PC-3 (cell line): ENCODE measurements at regions not wholly inside any gene's neighbourhood (a gene's known extent, or its start where the extent isn't known, plus 50 kb on each side); places are given as distances from the start of the nearest gene placed in this dataset.
"Not testable (repeated sequence)": the region's sequence is repeated elsewhere in the genome, so short reads cannot be mapped to it uniquely, and the experiment has no call there.

Experiments
- ATAC-seq: fragments of 200-7000 bp; cut with Tn5 transposase; 2 replicates; pipeline ENCODE4 v1.9.1; 2020; ENCODE audit warnings: mild to moderate bottlenecking, moderate library complexity
- BruUV-seq: library from RNA; stranded (reverse); fragments of 400-500 nt; replicated peaks from 2 replicates; lab custom pipeline; 2021; lab: Mats Ljungman, UMichigan
- CTCF ChIA-PET: fragments of 300-600 bp; sonication (Branson Sonifier 250); formaldehyde crosslinking; loops from one replicate; lab custom pipeline; 2022; ENCODE audit warnings: antibody characterized with exemption; lab: Charles Lee
- POLR2A ChIA-PET: fragments of 300-600 bp; sonication (Branson Sonifier 250); formaldehyde crosslinking; loops from one replicate; lab custom pipeline; 2022; ENCODE audit warnings: antibody characterized with exemption; ENCODE audit not compliant: unreplicated experiment; lab: Charles Lee
- DNase-seq: peaks from one replicate; pipeline ENCODE4 v3.0.0-alpha.2; 2015
- H2AFZ ChIP-seq: fragments of 300-600 bp; sonication (generic); 2 replicates; pipeline ENCODE4 v1.6.0; 2016; ENCODE audit warnings: antibody characterized with exemption, low read length
- H3F3A ChIP-seq: fragments of 300-600 bp; sonication (generic); one replicate; pipeline ENCODE4 v1.6.0; 2017; ENCODE audit warnings: antibody characterized with exemption, low read length, control low read depth, mild to moderate bottlenecking; ENCODE audit not compliant: unreplicated experiment
- H3K27ac ChIP-seq: fragments of 300-600 bp; sonication (generic); 2 replicates; pipeline ENCODE4 v1.5.1; 2016; ENCODE audit warnings: mild to moderate bottlenecking, low read length
- H3K27me3 ChIP-seq: fragments of 300-600 bp; sonication (generic); 2 replicates; pipeline ENCODE4 v1.6.1; 2016; ENCODE audit warnings: low read length, mixed read lengths
- H3K36me3 ChIP-seq: fragments of 300-600 bp; sonication (generic); 2 replicates; pipeline ENCODE4 v1.6.1; 2016; ENCODE audit warnings: low read depth, mixed run types, low read length, mixed read lengths
- H3K4me1 ChIP-seq: fragments of 300-600 bp; sonication (generic); 2 replicates; pipeline ENCODE4 v1.5.1; 2016; ENCODE audit warnings: low read length; ENCODE audit not compliant: insufficient read depth
- H3K4me2 ChIP-seq: fragments of 300-600 bp; sonication (generic); 2 replicates; pipeline ENCODE4 v1.6.0; 2016; ENCODE audit warnings: low read length
- H3K4me3 ChIP-seq: fragments of 300-600 bp; sonication (generic); 2 replicates; pipeline ENCODE4 v1.5.1; 2016; ENCODE audit warnings: mild to moderate bottlenecking, low read length, mixed read lengths
- H3K79me2 ChIP-seq: fragments of 300-600 bp; sonication (generic); 2 replicates; pipeline ENCODE4 v1.6.1; 2017; ENCODE audit warnings: low read length, mixed read lengths
- H3K9ac ChIP-seq: fragments of 300-600 bp; sonication (generic); 2 replicates; pipeline ENCODE4 v1.6.0; 2016; ENCODE audit warnings: mild to moderate bottlenecking, low read length
- H3K9me2 ChIP-seq: fragments of 300-600 bp; sonication (generic); replicated peaks from 2 replicates; pipeline ENCODE4 v1.6.1; 2016; ENCODE audit warnings: mixed run types, low read length, mixed read lengths
- H3K9me3 ChIP-seq: fragments of 300-600 bp; sonication (generic); 2 replicates; pipeline ENCODE4 v1.6.1; 2016; ENCODE audit warnings: low read length, mixed read lengths
- H4K20me1 ChIP-seq: fragments of 300-600 bp; sonication (generic); 2 replicates; pipeline ENCODE4 v1.6.1; 2016; ENCODE audit warnings: low read length, mixed read lengths
- EZH2 ChIP-seq: fragments of 300-600 bp; sonication (generic); IDR thresholded peaks from one replicate; pipeline ENCODE4 v1.6.1; 2017; ENCODE audit warnings: antibody characterized with exemption, mild to moderate bottlenecking, low read length; ENCODE audit not compliant: unreplicated experiment
- EZH2phosphoT487 ChIP-seq: fragments of 300-600 bp; sonication (generic); IDR thresholded peaks from 2 replicates; pipeline ENCODE4 v1.6.1; 2018; ENCODE audit warnings: mild to moderate bottlenecking, antibody characterized with exemption, low read length, borderline replicate concordance
- intact Hi-C: fragments of 100-400 bp; cut with micrococcal nuclease; formaldehyde crosslinking; loops from 2 replicates; pipeline ENCODE4 v1.9.0; 2023
- TF ChIP-seq, protein P1 (sequence below): fragments of 300-600 bp; sonication (generic); conservative IDR thresholded peaks from 2 replicates; pipeline ENCODE4 v1.5.1; 2017; ENCODE audit warnings: antibody characterized with exemption, low read depth, mild to moderate bottlenecking, low read length

DNA sequence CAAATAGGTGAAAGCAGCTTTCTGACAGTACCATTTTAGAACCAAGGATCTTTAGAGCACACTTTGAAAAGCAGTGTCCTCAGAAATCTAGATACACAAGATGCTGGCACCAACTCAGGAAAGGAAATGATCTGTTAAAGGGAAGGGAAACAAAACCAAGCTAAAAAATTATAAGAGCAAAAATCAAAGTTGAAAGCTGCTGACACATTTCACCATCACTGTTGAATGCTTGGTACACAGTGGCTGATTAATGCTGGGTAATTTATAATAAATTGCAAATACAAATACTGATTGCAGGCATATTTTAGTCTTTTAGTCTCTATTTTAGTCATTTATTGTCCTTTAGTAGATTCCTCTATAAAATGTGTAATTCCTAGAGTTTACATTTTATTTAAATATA, 1540.1 kb upstream of the PCDH10 start:
- no peaks in the 10 kb centered on the region for H3K36me3 ChIP-seq
- no peaks in the 10 kb centered on the region for H4K20me1 ChIP-seq
- H3F3A ChIP-seq, result no peaks in the 10 kb centered on the region
- no peaks in the 10 kb centered on the region for H3K9me3 ChIP-seq
- ChIA-PET CTCF (no interaction called here), POLR2A (no interaction called here)
- TF ChIP-seq EZH2 (no peak), EZH2phosphoT487 (no peak)
- TF ChIP-seq, protein P1, sequence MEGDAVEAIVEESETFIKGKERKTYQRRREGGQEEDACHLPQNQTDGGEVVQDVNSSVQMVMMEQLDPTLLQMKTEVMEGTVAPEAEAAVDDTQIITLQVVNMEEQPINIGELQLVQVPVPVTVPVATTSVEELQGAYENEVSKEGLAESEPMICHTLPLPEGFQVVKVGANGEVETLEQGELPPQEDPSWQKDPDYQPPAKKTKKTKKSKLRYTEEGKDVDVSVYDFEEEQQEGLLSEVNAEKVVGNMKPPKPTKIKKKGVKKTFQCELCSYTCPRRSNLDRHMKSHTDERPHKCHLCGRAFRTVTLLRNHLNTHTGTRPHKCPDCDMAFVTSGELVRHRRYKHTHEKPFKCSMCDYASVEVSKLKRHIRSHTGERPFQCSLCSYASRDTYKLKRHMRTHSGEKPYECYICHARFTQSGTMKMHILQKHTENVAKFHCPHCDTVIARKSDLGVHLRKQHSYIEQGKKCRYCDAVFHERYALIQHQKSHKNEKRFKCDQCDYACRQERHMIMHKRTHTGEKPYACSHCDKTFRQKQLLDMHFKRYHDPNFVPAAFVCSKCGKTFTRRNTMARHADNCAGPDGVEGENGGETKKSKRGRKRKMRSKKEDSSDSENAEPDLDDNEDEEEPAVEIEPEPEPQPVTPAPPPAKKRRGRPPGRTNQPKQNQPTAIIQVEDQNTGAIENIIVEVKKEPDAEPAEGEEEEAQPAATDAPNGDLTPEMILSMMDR, result no peak
- ATAC-seq, result no peak
- H3K4me1 ChIP-seq, result peaks cover 19% of the 10 kb centered on the region
- no peak overlapping the region for H3K9ac ChIP-seq
- no peaks in the 10 kb centered on the region for H3K27me3 ChIP-seq
- no TSS peak for BruUV-seq
- H3K9me2 ChIP-seq, result no peaks in the 10 kb centered on the region
- no peak overlapping the region for H2AFZ ChIP-seq
- DNase-seq, result no peak
- H3K4me3 ChIP-seq, result no peak overlapping the region
- no peak overlapping the region for H3K4me2 ChIP-seq
- no peak overlapping the region for H3K27ac ChIP-seq
- intact Hi-C loops, result no loop called here
- no peaks in the 10 kb centered on the region for H3K79me2 ChIP-seq

GRCh38 chr4:131610517-131610916, 1538.6 kb upstream of the PCDH10 start:
- H3K9me2 ChIP-seq, H3K4me1 ChIP-seq, CTCF ChIA-PET, H3F3A ChIP-seq, H3K4me2 ChIP-seq, H3K27me3 ChIP-seq, H3K36me3 ChIP-seq, H3K9me3 ChIP-seq, intact Hi-C loops, POLR2A ChIA-PET, H4K20me1 ChIP-seq, H2AFZ ChIP-seq, H3K9ac ChIP-seq, H3K27ac ChIP-seq, BruUV-seq, H3K4me3 ChIP-seq, H3K79me2 ChIP-seq: not testable (repeated sequence)
- ATAC-seq (peak; percentile 76), DNase-seq (peak; percentile 42)

DNA sequence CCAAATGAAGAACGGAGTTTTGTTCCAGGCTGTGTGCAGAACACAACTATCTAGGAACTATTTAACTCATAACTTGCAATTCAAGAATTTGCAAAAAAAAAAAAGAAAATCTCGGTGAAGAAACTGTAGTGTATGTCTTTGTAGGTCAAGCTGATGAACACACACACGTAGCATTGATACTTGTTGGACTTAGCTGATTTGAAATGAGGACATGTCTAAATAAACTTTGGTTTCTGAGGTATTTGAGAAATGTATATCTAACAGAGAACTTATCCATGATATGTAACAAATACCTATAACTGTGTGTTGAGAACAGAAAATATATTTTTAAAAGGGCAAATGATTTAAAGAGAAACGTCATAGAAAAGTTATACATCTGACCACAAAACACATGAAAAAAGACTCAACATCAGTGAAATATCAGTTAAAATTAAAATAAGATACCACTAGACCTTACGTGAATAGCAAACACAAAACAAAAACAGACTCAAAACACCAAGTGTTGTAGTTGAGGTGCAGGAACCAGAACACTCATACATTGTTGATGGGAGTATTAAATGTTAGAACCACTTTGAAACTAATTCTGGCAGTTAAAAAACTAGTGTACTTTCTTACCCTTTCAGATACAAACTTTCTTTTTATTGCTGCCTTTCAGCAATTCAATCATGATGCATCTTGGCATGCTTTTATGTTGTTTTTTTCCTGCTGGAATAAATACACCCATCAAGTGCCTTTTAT, 1535.8 kb upstream of the PCDH10 start:
- no peaks in the 10 kb centered on the region for H3K9me2 ChIP-seq
- H3F3A ChIP-seq, result no peaks in the 10 kb centered on the region
- ATAC-seq, result no peak
- H3K4me2 ChIP-seq, result no peak overlapping the region
- DNase-seq, result no peak
- H3K4me1 ChIP-seq, result peaks cover 7% of the 10 kb centered on the region; the same call in 1 of the 2 replicates
- no peaks in the 10 kb centered on the region for H3K27me3 ChIP-seq
- H2AFZ ChIP-seq, result no peak overlapping the region
- intact Hi-C loops, result no loop called here
- no peaks in the 10 kb centered on the region for H4K20me1 ChIP-seq
- CTCF ChIA-PET, result no interaction called here
- POLR2A ChIA-PET, result no interaction called here
- no peak overlapping the region for H3K27ac ChIP-seq
- no peaks in the 10 kb centered on the region for H3K36me3 ChIP-seq
- BruUV-seq, result no TSS peak
- H3K79me2 ChIP-seq, result no peaks in the 10 kb centered on the region
- H3K4me3 ChIP-seq, result no peak overlapping the region
- no peaks in the 10 kb centered on the region for H3K9me3 ChIP-seq
- H3K9ac ChIP-seq, result no peak overlapping the region
- TF ChIP-seq, protein P1, result no peak
- TF ChIP-seq EZH2phosphoT487 (no peak), EZH2 (no peak)
